Uterus (tissue), 2 donors: ENCODE measurements at regions not wholly inside any gene's neighbourhood (a gene's known extent, or its start where the extent isn't known, plus 50 kb on each side); places are given as distances from the start of the nearest gene placed in this dataset.
"Not testable (repeated sequence)": the region's sequence is repeated elsewhere in the genome, so short reads cannot be mapped to it uniquely, and the experiment has no call there.

Experiments used
- POLR2A ChIP-seq, 2 donors: fragments of 450-650 bp; IDR thresholded peaks; one replicate each; pipeline ENCODE4 v1.6.1; 2016; ENCODE audit warnings: antibody characterized with exemption in 2 of 2, mild to moderate bottlenecking in 1 of 2, moderate library complexity in 1 of 2
- TF ChIP-seq, protein P1 (sequence below), 4 experiments: fragments of 200-600 bp in 2 of 4; fragments of 450-650 bp in 2 of 4; sonication (generic) in 2 of 4; IDR thresholded peaks; one replicate each; pipeline ENCODE4 v1.5.1; 2016 to 2019; ENCODE audit warnings: antibody characterized with exemption in 4 of 4, mild to moderate bottlenecking in 2 of 4, moderate library complexity in 1 of 4

DNA sequence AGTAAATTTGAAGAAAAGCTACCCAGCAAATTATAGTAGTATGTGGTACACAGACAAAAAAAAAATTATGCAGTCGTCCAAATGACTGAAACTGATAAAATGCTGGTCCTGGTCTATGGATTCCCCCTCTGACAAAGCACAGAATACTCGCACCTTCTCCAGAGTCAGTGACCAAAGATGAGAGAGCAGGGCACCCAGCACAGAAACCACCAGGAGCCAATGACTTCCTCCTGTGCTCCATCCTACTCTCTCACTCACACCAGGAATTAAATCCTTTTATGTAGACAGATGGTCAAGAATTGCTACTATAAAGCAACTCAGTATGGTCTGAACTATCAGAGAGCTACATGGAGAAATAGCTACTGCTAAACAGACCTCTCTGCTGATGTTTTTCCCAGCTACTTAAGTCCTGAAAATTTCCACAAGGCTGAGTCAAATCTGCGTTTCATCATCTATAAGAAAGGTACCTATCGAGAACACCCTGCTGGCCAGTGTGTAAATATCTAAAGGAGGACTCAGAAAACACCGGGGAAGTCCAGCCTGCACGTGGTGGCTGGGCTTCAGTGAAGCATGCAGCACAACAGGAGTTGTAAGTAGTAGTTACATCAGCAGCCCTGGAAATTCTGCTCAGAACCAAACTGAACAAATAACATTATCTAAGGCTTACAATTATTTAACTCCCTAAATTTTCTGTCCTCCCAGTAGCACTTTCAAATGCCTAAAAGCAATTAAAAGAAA, 118.1 kb upstream of the OR4F16 start:
- TF ChIP-seq, protein P1, sequence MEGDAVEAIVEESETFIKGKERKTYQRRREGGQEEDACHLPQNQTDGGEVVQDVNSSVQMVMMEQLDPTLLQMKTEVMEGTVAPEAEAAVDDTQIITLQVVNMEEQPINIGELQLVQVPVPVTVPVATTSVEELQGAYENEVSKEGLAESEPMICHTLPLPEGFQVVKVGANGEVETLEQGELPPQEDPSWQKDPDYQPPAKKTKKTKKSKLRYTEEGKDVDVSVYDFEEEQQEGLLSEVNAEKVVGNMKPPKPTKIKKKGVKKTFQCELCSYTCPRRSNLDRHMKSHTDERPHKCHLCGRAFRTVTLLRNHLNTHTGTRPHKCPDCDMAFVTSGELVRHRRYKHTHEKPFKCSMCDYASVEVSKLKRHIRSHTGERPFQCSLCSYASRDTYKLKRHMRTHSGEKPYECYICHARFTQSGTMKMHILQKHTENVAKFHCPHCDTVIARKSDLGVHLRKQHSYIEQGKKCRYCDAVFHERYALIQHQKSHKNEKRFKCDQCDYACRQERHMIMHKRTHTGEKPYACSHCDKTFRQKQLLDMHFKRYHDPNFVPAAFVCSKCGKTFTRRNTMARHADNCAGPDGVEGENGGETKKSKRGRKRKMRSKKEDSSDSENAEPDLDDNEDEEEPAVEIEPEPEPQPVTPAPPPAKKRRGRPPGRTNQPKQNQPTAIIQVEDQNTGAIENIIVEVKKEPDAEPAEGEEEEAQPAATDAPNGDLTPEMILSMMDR (IDR thresholded peaks at IDR 0.05) = not testable (repeated sequence)
- TF ChIP-seq POLR2A (IDR thresholded peaks at IDR 0.05) = not testable (repeated sequence)
